ENCODE measurements at regions not wholly inside any gene's neighbourhood (a gene's known extent, or its start where the extent isn't known, plus 50 kb on each side); places are given as distances from the start of the nearest gene placed in this dataset.

GRCh38 chr4:125838202-125838601 lies 523.4 kb downstream of the FAT4 start:
- TF ChIP-seq, protein P1, sequence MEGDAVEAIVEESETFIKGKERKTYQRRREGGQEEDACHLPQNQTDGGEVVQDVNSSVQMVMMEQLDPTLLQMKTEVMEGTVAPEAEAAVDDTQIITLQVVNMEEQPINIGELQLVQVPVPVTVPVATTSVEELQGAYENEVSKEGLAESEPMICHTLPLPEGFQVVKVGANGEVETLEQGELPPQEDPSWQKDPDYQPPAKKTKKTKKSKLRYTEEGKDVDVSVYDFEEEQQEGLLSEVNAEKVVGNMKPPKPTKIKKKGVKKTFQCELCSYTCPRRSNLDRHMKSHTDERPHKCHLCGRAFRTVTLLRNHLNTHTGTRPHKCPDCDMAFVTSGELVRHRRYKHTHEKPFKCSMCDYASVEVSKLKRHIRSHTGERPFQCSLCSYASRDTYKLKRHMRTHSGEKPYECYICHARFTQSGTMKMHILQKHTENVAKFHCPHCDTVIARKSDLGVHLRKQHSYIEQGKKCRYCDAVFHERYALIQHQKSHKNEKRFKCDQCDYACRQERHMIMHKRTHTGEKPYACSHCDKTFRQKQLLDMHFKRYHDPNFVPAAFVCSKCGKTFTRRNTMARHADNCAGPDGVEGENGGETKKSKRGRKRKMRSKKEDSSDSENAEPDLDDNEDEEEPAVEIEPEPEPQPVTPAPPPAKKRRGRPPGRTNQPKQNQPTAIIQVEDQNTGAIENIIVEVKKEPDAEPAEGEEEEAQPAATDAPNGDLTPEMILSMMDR (IDR thresholded peaks at IDR 0.05; ENCODE audit: borderline replicate concordance, extremely low read depth, insufficient read depth) = no peak
- intact Hi-C loops (cut with DNase I) = no loop called here
- H3K9ac ChIP-seq (ENCODE audit: low read length in 3 of 3) = no peak overlapping the region
- no peak overlapping the region for H3K4me3 ChIP-seq (ENCODE audit: low read length in 3 of 3)
- H3K9me3 ChIP-seq (ENCODE audit: control insufficient read depth in 2 of 3, insufficient read depth in 1 of 3, low read length in 3 of 3) = no peaks in the 10 kb centered on the region
- no peak for FAIRE-seq
- DNase-seq = no peak
- H3K36me3 ChIP-seq (ENCODE audit: control insufficient read depth in 2 of 3, insufficient read depth in 3 of 3, low read length in 3 of 3) = no peaks in the 10 kb centered on the region
- no peaks in the 10 kb centered on the region for H3K27me3 ChIP-seq (ENCODE audit: control insufficient read depth, insufficient read depth, low read length)
- no peaks in the 10 kb centered on the region for H3K4me1 ChIP-seq (ENCODE audit: control insufficient read depth in 2 of 3, insufficient read depth in 2 of 3, low read depth in 1 of 3, low read length in 3 of 3)
- H3K27ac ChIP-seq (ENCODE audit: low read depth in 2 of 2, low read length in 2 of 2) = no peak overlapping the region

DNA sequence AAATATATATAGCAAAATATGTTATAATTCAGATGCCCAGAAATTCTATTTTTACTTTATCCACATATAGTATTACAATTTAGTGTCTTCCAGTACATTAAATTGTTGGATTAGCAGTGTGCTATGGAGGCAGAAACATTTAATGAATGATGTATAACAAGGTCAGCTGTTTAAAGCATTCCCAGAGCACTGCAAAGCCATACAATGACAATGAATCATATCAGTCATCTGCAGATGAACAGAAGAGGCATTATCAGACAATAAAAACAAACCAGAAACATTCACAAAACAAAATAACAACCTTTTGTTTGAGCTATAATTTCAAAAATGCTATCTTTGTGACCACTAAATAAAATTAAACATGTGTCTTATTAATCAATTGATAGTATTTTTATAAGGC lies 524.2 kb downstream of the FAT4 start:
- intact Hi-C loops (cut with DNase I) = no loop called here
- FAIRE-seq = no peak

GRCh38 chr4:125843947-125844346 lies 529.2 kb downstream of the FAT4 start:
- Histone ChIP-seq H3K36me3 (ENCODE audit: control insufficient read depth in 2 of 3, insufficient read depth in 3 of 3, low read length in 3 of 3) (no peaks in the 10 kb centered on the region), H3K27ac (ENCODE audit: low read depth in 2 of 2, low read length in 2 of 2) (no peak overlapping the region), H3K9me3 (ENCODE audit: control insufficient read depth in 2 of 3, insufficient read depth in 1 of 3, low read length in 3 of 3) (no peaks in the 10 kb centered on the region), H3K4me3 (ENCODE audit: low read length in 3 of 3) (no peak overlapping the region), H3K27me3 (ENCODE audit: control insufficient read depth, insufficient read depth, low read length) (no peaks in the 10 kb centered on the region), H3K9ac (ENCODE audit: low read length in 3 of 3) (no peak overlapping the region), H3K4me1 (ENCODE audit: control insufficient read depth in 2 of 3, insufficient read depth in 2 of 3, low read depth in 1 of 3, low read length in 3 of 3) (no peaks in the 10 kb centered on the region)
- DNase-seq (no peak), FAIRE-seq (no peak)
- TF ChIP-seq, protein P1 (IDR thresholded peaks at IDR 0.05; ENCODE audit: borderline replicate concordance, extremely low read depth, insufficient read depth) = no peak
- intact Hi-C loops (cut with DNase I) = no loop called here

More for the DNA sequence above, 524.2 kb downstream of the FAT4 start:
- H3K27me3 ChIP-seq (ENCODE audit: control insufficient read depth, insufficient read depth, low read length) = no peaks in the 10 kb centered on the region
- H3K4me1 ChIP-seq (ENCODE audit: control insufficient read depth in 2 of 3, insufficient read depth in 2 of 3, low read depth in 1 of 3, low read length in 3 of 3) = no peaks in the 10 kb centered on the region
- no peaks in the 10 kb centered on the region for H3K9me3 ChIP-seq (ENCODE audit: control insufficient read depth in 2 of 3, insufficient read depth in 1 of 3, low read length in 3 of 3)
- TF ChIP-seq, protein P1 (IDR thresholded peaks at IDR 0.05; ENCODE audit: borderline replicate concordance, extremely low read depth, insufficient read depth) = no peak
- no peak overlapping the region for H3K4me3 ChIP-seq (ENCODE audit: low read length in 3 of 3)
- no peak for DNase-seq
- H3K36me3 ChIP-seq (ENCODE audit: control insufficient read depth in 2 of 3, insufficient read depth in 3 of 3, low read length in 3 of 3) = no peaks in the 10 kb centered on the region
- H3K9ac ChIP-seq (ENCODE audit: low read length in 3 of 3) = no peak overlapping the region
- H3K27ac ChIP-seq (ENCODE audit: low read depth in 2 of 2, low read length in 2 of 2) = no peak overlapping the region

- Histone ChIP-seq H3K27ac (ENCODE audit: low read depth in 2 of 2, low read length in 2 of 2) (no peak overlapping the region), H3K36me3 (ENCODE audit: control insufficient read depth in 2 of 3, insufficient read depth in 3 of 3, low read length in 3 of 3) (no peaks in the 10 kb centered on the region), H3K9ac (ENCODE audit: low read length in 3 of 3) (no peak overlapping the region), H3K4me1 (ENCODE audit: control insufficient read depth in 2 of 3, insufficient read depth in 2 of 3, low read depth in 1 of 3, low read length in 3 of 3) (no peaks in the 10 kb centered on the region), H3K27me3 (ENCODE audit: control insufficient read depth, insufficient read depth, low read length) (no peaks in the 10 kb centered on the region), H3K4me3 (ENCODE audit: low read length in 3 of 3) (no peak overlapping the region), H3K9me3 (ENCODE audit: control insufficient read depth in 2 of 3, insufficient read depth in 1 of 3, low read length in 3 of 3) (no peaks in the 10 kb centered on the region)
- DNase-seq (no peak), FAIRE-seq (no peak)
- intact Hi-C loops (cut with DNase I) = no loop called here
- TF ChIP-seq, protein P1 (IDR thresholded peaks at IDR 0.05; ENCODE audit: borderline replicate concordance, extremely low read depth, insufficient read depth) = no peak
These were observed 532.8 kb downstream of the FAT4 start for GRCh38 chr4:125847518-125847917.

Measured in kidney (tissue), 13 donors.